SK-N-SH (cell line): ENCODE measurements at regions not wholly inside any gene's neighbourhood (a gene's known extent, or its start where the extent isn't known, plus 50 kb on each side); places are given as distances from the start of the nearest gene placed in this dataset.

Experiments
- CTCF ChIA-PET: fragments of 300-600, 350-600 bp; formaldehyde crosslinking; extraction: SDS; loops from one replicate; lab custom pipeline; 2021; lab: Yijun Ruan, JAX
- POLR2A ChIA-PET: fragments of 350-600 bp; sonication (Branson Sonifier 250); formaldehyde crosslinking; extraction: SDS; loops from one replicate; lab custom pipeline; 2020; ENCODE audit warnings: antibody characterized with exemption, inconsistent platforms; lab: Yijun Ruan, JAX
- DNase-seq: peaks from one replicate; pipeline ENCODE4 v3.0.0; 2012
- H2AFZ ChIP-seq: fragments of 200-600 bp; sonication (generic); 2 replicates; pipeline ENCODE4 v1.8.1; 2016; ENCODE audit warnings: antibody characterized with exemption, mild to moderate bottlenecking, low read depth
- H3F3A ChIP-seq: fragments of 200-600 bp; sonication (generic); replicated peaks from 2 replicates; pipeline ENCODE3; 2016; ENCODE audit warnings: antibody characterized with exemption, mild to moderate bottlenecking; ENCODE audit not compliant: insufficient read depth
- H3K27ac ChIP-seq, 2 experiments: fragments of 200-500 bp in 1 of 2; fragments of 200-600 bp in 1 of 2; sonication (Bioruptor generic) in 1 of 2; sonication (generic), shearing (Covaris generic) in 1 of 2; 2 replicates each; pipeline versions ENCODE4 v1.5.1 to v1.6.1; 2014 to 2016; ENCODE audit warnings: low read depth in 2 of 2, inconsistent platforms in 1 of 2, low read length in 1 of 2, mild to moderate bottlenecking in 1 of 2, mixed read lengths in 1 of 2
- H3K27me3 ChIP-seq: fragments of 200-600 bp; sonication (generic), shearing (Covaris generic); 2 replicates; pipeline ENCODE4 v1.6.1; 2016; ENCODE audit warnings: mixed run types; ENCODE audit not compliant: insufficient read depth
- H3K36me3 ChIP-seq, 2 experiments: fragments of 200-500 bp in 1 of 2; fragments of 200-600 bp in 1 of 2; sonication (Bioruptor generic) in 1 of 2; sonication (generic) in 1 of 2; replicated peaks in 1 of 2; 2 replicates each; pipeline versions ENCODE3 to v1.5.1; 2014 to 2016; ENCODE audit warnings: low read length in 1 of 2, mild to moderate bottlenecking in 1 of 2; ENCODE audit not compliant: insufficient read depth in 2 of 2, control insufficient read depth in 1 of 2
- H3K4me1 ChIP-seq, 2 experiments: fragments of 200-500 bp in 1 of 2; fragments of 200-600 bp in 1 of 2; sonication (Bioruptor generic) in 1 of 2; sonication (generic), shearing (Covaris generic) in 1 of 2; 2 replicates each; pipeline versions ENCODE4 v1.5.1 to v1.6.1; 2014 to 2016; ENCODE audit warnings: low read depth in 1 of 2, low read length in 1 of 2, mixed run types in 1 of 2; ENCODE audit not compliant: insufficient read depth in 2 of 2, control insufficient read depth in 1 of 2
- H3K4me2 ChIP-seq: fragments of 200-600 bp; sonication (generic), shearing (Covaris generic); 2 replicates; pipeline ENCODE4 v1.6.1; 2017; ENCODE audit warnings: mixed run types
- H3K4me3 ChIP-seq, 2 experiments: fragments of 200-500 bp in 1 of 2; fragments of 200-600 bp in 1 of 2; sonication (Bioruptor generic) in 1 of 2; sonication (generic), shearing (Covaris generic) in 1 of 2; 2 replicates each; pipeline versions ENCODE4 v1.5.1 to v1.8.1; 2014 to 2016; ENCODE audit warnings: low read depth in 2 of 2, inconsistent platforms in 1 of 2, low read length in 1 of 2, mild to moderate bottlenecking in 1 of 2, mixed read lengths in 1 of 2, moderate library complexity in 1 of 2
- H3K79me2 ChIP-seq: fragments of 200-600 bp; sonication (generic); 2 replicates; pipeline ENCODE4 v1.8.1; 2017; ENCODE audit warnings: mild to moderate bottlenecking; ENCODE audit not compliant: insufficient read depth
- H3K9ac ChIP-seq: fragments of 200-600 bp; sonication (generic); 2 replicates; pipeline ENCODE4 v1.6.1; 2017; ENCODE audit warnings: mixed run types
- H3K9me2 ChIP-seq: fragments of 200-600 bp; sonication (generic); 2 replicates; pipeline ENCODE4 v1.6.1; 2017; ENCODE audit warnings: mixed run types
- H3K9me3 ChIP-seq: fragments of 200-600 bp; sonication (generic); 2 replicates; pipeline ENCODE4 v1.6.1; 2017; ENCODE audit warnings: mixed run types, mild to moderate bottlenecking, moderate library complexity
- H4K20me1 ChIP-seq: fragments of 200-600 bp; sonication (generic); 2 replicates; pipeline ENCODE4 v1.6.1; 2017; ENCODE audit warnings: mild to moderate bottlenecking, mixed run types; ENCODE audit not compliant: insufficient read depth
- CHD2 ChIP-seq: fragments of 150-350 bp; IDR thresholded peaks from 2 replicates; pipeline ENCODE4 v1.6.1; 2018; ENCODE audit warnings: low read length; ENCODE audit not compliant: partially characterized antibody
- CTCF ChIP-seq: fragments of 200-600 bp; sonication (generic); IDR thresholded peaks from 2 replicates; pipeline ENCODE4 v1.6.1; 2017; ENCODE audit warnings: antibody characterized with exemption, mild to moderate bottlenecking, moderate library complexity
- FOSL2 ChIP-seq: IDR thresholded peaks from 2 replicates; pipeline ENCODE4 v1.4.0; 2012; ENCODE audit warnings: low read depth, mild to moderate bottlenecking, moderate library complexity, borderline replicate concordance
- GABPA ChIP-seq: IDR thresholded peaks from 2 replicates; pipeline ENCODE4 v1.4.0; 2012; ENCODE audit warnings: low read depth, mild to moderate bottlenecking
- GATA2 ChIP-seq: sonication (generic); formaldehyde crosslinking; IDR thresholded peaks from 2 replicates; pipeline ENCODE4 v1.5.0; 2020; ENCODE audit warnings: mild to moderate bottlenecking, missing genetic modification reagents
- IRF3 ChIP-seq: fragments of 150-350 bp; IDR thresholded peaks from 2 replicates; pipeline ENCODE4 v1.6.1; 2016; ENCODE audit warnings: mild to moderate bottlenecking, low read depth, low read length
- JUND ChIP-seq: IDR thresholded peaks from 2 replicates; pipeline ENCODE4 v1.4.0; 2012
- MAX ChIP-seq: IDR thresholded peaks from 2 replicates; pipeline ENCODE4 v1.4.0; 2012; ENCODE audit warnings: low read depth
- MEF2A ChIP-seq: IDR thresholded peaks from 2 replicates; pipeline ENCODE4 v1.4.0; 2012; ENCODE audit warnings: low read depth, borderline replicate concordance
- NFIC ChIP-seq: IDR thresholded peaks from 2 replicates; pipeline ENCODE4 v1.4.0; 2012; ENCODE audit warnings: borderline replicate concordance
- PBX3 ChIP-seq: IDR thresholded peaks from 2 replicates; pipeline ENCODE4; 2012
- POLR2AphosphoS5 ChIP-seq: IDR thresholded peaks from 2 replicates; pipeline ENCODE4 v1.6.1; 2012; ENCODE audit warnings: low read depth, low read length
- RAD21 ChIP-seq: IDR thresholded peaks from 2 replicates; pipeline ENCODE4 v1.6.1; 2012; ENCODE audit warnings: mild to moderate bottlenecking, low read length
- TAF1 ChIP-seq: IDR thresholded peaks from 2 replicates; pipeline ENCODE4 v1.6.1; 2012; ENCODE audit warnings: low read depth, mild to moderate bottlenecking, low read length, moderate library complexity, borderline replicate concordance
- TEAD4 ChIP-seq: IDR thresholded peaks from 2 replicates; pipeline ENCODE4 v1.4.0; 2012; ENCODE audit warnings: mild to moderate bottlenecking, borderline replicate concordance; ENCODE audit not compliant: insufficient read depth
- USF1 ChIP-seq: IDR thresholded peaks from 2 replicates; pipeline ENCODE4 v1.4.0; 2012; ENCODE audit warnings: low read depth, borderline replicate concordance
- USF2 ChIP-seq: fragments of 150-350 bp; IDR thresholded peaks from 2 replicates; pipeline ENCODE4 v1.6.1; 2017; ENCODE audit warnings: antibody characterized with exemption, low read length, low read depth, borderline replicate concordance
- YY1 ChIP-seq: IDR thresholded peaks from 2 replicates; pipeline ENCODE4 v1.4.0; 2012; ENCODE audit warnings: low read depth, mild to moderate bottlenecking
- ZBTB33 ChIP-seq: IDR thresholded peaks from 2 replicates; pipeline ENCODE4 v1.4.0; 2012; ENCODE audit warnings: low read depth, borderline replicate concordance
- whole genome bisulfite sequencing: methylation state at CpG from one replicate; pipeline ENCODE4 v1.1.6; 2017; ENCODE audit warnings: low lambda C conversion rate; 5-methylcytosine and 5-hydroxymethylcytosine counted together

GRCh38 chr6:139927742-139928305 is 553.4 kb upstream of the CITED2 start:
- Histone ChIP-seq H3F3A (peaks cover 9% of the 10 kb centered on the region), H3K4me1 (peaks cover 12% of the 10 kb centered on the region in 2 experiments; a peak in 3 of 4 replicates), H3K36me3 (no peaks in the 10 kb centered on the region), H3K4me3 (no peak overlapping the region), H3K9ac (no peak overlapping the region), H2AFZ (no peak overlapping the region), H3K79me2 (no peaks in the 10 kb centered on the region), H4K20me1 (no peaks in the 10 kb centered on the region), H3K4me2 (no peak overlapping the region)
- ChIA-PET CTCF (no interaction called here), POLR2A (no interaction called here)
- no peak for TF ChIP-seq JUND
- no peak for TF ChIP-seq POLR2AphosphoS5
- TF ChIP-seq, all 33 proteins: peak for 0
- Histone ChIP-seq H3K27me3 (no peaks in the 10 kb centered on the region), H3K9me3 (no peaks in the 10 kb centered on the region), H3K9me2 (no peaks in the 10 kb centered on the region), H3K27ac (no peak overlapping the region)
- 89% methylated on average over 1 of the region's 1 CpG for WGBS
- DNase-seq = no peak

- Histone ChIP-seq H4K20me1 (no peaks in the 10 kb centered on the region), H3K9me3 (no peaks in the 10 kb centered on the region), H3K4me2 (peak overlapping the region; percentile 10; the same call in 1 of the 2 replicates), H3K27ac (peak overlapping the region; percentile 48 to 81; a peak in 3 of 4 replicates), H3K4me3 (no peak overlapping the region), H3K9ac (no peak overlapping the region), H3K27me3 (no peaks in the 10 kb centered on the region), H3K4me1 (peaks cover 12% of the 10 kb centered on the region in 2 experiments; a peak in 3 of 4 replicates), H3F3A (peaks cover 9% of the 10 kb centered on the region), H3K36me3 (no peaks in the 10 kb centered on the region), H3K9me2 (no peaks in the 10 kb centered on the region), H2AFZ (no peak overlapping the region), H3K79me2 (no peaks in the 10 kb centered on the region)
- WGBS = 46% methylated on average over 2 of the region's 2 CpGs
- no peak for DNase-seq
- CTCF ChIA-PET = no interaction called here
- POLR2A ChIA-PET = no interaction called here
- TF ChIP-seq RAD21 (peak; percentile 44), TEAD4 (peak; percentile 60; the same call in 1 of the 2 replicates), PBX3 (peak; percentile 79), MEF2A (no peak), USF1 (no peak), MAX (peak; percentile 56; the same call in 1 of the 2 replicates), JUND (peak; percentile 67), FOSL2 (peak; percentile 50; the same call in 1 of the 2 replicates), USF2 (no peak), NFIC (peak; percentile 85), GABPA (no peak), POLR2AphosphoS5 (peak; percentile 17; the same call in 1 of the 2 replicates), ZBTB33 (no peak), CHD2 (no peak), TAF1 (no peak), IRF3 (no peak), YY1 (peak; percentile 46; the same call in 1 of the 2 replicates), CTCF (peak; percentile 62), GATA2 (CRISPR knock-in tag) (no peak)
Measured at GRCh38 chr6:139927236-139927635, 552.8 kb upstream of the CITED2 start.
